ENCODE measurements at regions not wholly inside any gene's neighbourhood (a gene's known extent, or its start where the extent isn't known, plus 50 kb on each side); places are given as distances from the start of the nearest gene placed in this dataset.

- no peak overlapping the region for H2BK15ac ChIP-seq (ENCODE audit: low read depth, low read length)
- no peak overlapping the region for H2AK9ac ChIP-seq (replicated peaks; ENCODE audit: low read depth, low read length, poor library complexity)
- H3K23ac ChIP-seq (ENCODE audit: low read depth, low read length), result no peak overlapping the region
- H3K4me3 ChIP-seq (ENCODE audit: insufficient read depth, low read depth, low read length), result no peak overlapping the region
- in situ Hi-C loops (cut with MboI; ENCODE audit: low sequenced_read_pairs), result no loop called here
- dilution Hi-C loops (cut with HindIII; ENCODE audit: low sequenced_read_pairs, unreplicated experiment), result no loop called here
- H4K20me1 ChIP-seq (ENCODE audit: insufficient read depth, low read length), result no peaks in the 10 kb centered on the region
- WGBS, 2 experiments (ENCODE audit: extremely low coverage in 2 of 2, insufficient read length in 1 of 2), result no CpG with 5 or more reads among the region's 4 CpGs
- 0 out of 2 replicates have a peak, but pooled peaks cover 3% of the 10 kb centered on the region for H3K9me3 ChIP-seq (ENCODE audit: control insufficient read depth, insufficient read depth, low read length)
- H3K4me1 ChIP-seq (ENCODE audit: control insufficient read depth, insufficient read depth, low read length), result no peaks in the 10 kb centered on the region
- no peak overlapping the region for H2AK5ac ChIP-seq (ENCODE audit: low read depth, low read length)
- H3K79me1 ChIP-seq (ENCODE audit: low read depth in 1 of 2, low read length in 2 of 2), result no peaks in the 10 kb centered on the region
- no peak overlapping the region for H3K14ac ChIP-seq (replicated peaks; ENCODE audit: low read depth, low read length)
- H3K27ac ChIP-seq (ENCODE audit: insufficient read depth, low read length), result no peak overlapping the region
- no peak overlapping the region for H2BK120ac ChIP-seq (ENCODE audit: low read depth, low read length)
- no peaks in the 10 kb centered on the region for H3K9me1 ChIP-seq (ENCODE audit: insufficient read depth, low read length)
- ATAC-seq (ENCODE audit: low read depth), result no peak
- H4K8ac ChIP-seq (ENCODE audit: low read depth in 2 of 2, low read length in 2 of 2), result no peak overlapping the region
- no peak overlapping the region for H2BK5ac ChIP-seq (ENCODE audit: low read depth, low read length, poor library complexity, severe bottlenecking)
- intact Hi-C loops (cut with micrococcal nuclease), result no loop called here
- no peaks in the 10 kb centered on the region for H3K36me3 ChIP-seq (ENCODE audit: control insufficient read depth, insufficient read depth, low read length)
- no peak overlapping the region for H4K91ac ChIP-seq (ENCODE audit: insufficient read depth, low read depth, low read length)
- no peak overlapping the region for H3K4ac ChIP-seq (ENCODE audit: low read depth, low read length)
- no peak overlapping the region for H4K5ac ChIP-seq (ENCODE audit: low read depth, low read length)
- no peak for TF ChIP-seq FOS (IDR thresholded peaks at IDR 0.05; ENCODE audit: low read depth, low read length)
- no peak for TF ChIP-seq BHLHE40 (IDR thresholded peaks at IDR 0.05; ENCODE audit: low read depth, low read length)
- TF ChIP-seq CTCF (conservative IDR thresholded peaks at IDR 0.05; ENCODE audit: low read depth, low read length), result no peak
- TF ChIP-seq RFX5 (IDR thresholded peaks at IDR 0.05; ENCODE audit: low read depth, low read length), result no peak
- no peak overlapping the region for H2AFZ ChIP-seq (replicated peaks; ENCODE audit: low read length, poor library complexity)
- no peaks in the 10 kb centered on the region for H3K27me3 ChIP-seq (ENCODE audit: control insufficient read depth, insufficient read depth, low read length)
- no peak overlapping the region for H3K56ac ChIP-seq (ENCODE audit: extremely low read depth, insufficient read depth, low read length)
- no peak for DNase-seq
- POLR2A ChIA-PET (ENCODE audit: unreplicated experiment), result no interaction called here
- no TSS peak for BruUV-seq (replicated peaks)
- no peak overlapping the region for H3K18ac ChIP-seq (ENCODE audit: low read depth, low read length)
- no peak overlapping the region for H2BK20ac ChIP-seq (ENCODE audit: low read depth, low read length)
- no peak overlapping the region for H3K4me2 ChIP-seq (ENCODE audit: low read depth, low read length)
- H3K9ac ChIP-seq (ENCODE audit: low read depth, low read length), result no peak overlapping the region
- CTCF ChIA-PET, result no interaction called here
These were observed 542.1 kb downstream of the XYLT1 start for GRCh38 chr16:16928532-16929109.
